NAMALWA (cell line): ENCODE measurements at regions not wholly inside any gene's neighbourhood (a gene's known extent, or its start where the extent isn't known, plus 50 kb on each side); places are given as distances from the start of the nearest gene placed in this dataset.

ENCODE experiments used
- DNase-seq: peaks from one replicate; pipeline ENCODE4 v3.0.0-alpha.2; 2015; ENCODE audit warnings: low spot score

- no peak for DNase-seq
These were observed 109.0 kb downstream of the NCOR2 start for GRCh38 chr12:124458220-124458991.

GRCh38 chr12:124457287-124458219 is 109.9 kb downstream of the NCOR2 start:
- no peak for DNase-seq

- no peak for DNase-seq
These were observed 110.7 kb downstream of the NCOR2 start for GRCh38 chr12:124456652-124457152.

DNA sequence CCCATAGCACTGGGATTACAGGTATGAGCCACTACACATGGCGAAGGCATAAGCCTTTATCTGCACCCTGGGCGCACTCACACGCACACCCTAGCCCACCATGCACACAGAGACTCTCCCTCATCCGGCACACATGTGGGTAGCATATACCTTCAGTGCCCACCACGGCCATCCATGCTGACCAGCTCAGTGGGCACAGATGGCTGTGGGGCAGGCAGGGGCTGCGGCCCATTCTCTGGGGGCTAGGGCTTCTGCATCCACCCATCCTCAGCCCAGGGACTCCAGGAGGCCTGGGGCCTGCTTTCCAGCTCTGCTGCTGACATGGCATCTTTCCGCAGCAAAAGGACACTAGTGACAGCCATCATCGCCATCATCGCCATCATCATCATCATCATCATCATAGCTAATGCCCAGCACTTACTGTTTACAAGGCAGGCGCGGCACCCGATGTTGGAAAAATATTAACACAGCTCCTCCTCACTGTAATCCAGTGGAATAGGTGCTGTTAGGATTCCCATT is 111.2 kb downstream of the NCOR2 start:
- DNase-seq: no peak

GRCh38 chr12:124455336-124455735 is 112.1 kb downstream of the NCOR2 start:
- no peak for DNase-seq

DNA sequence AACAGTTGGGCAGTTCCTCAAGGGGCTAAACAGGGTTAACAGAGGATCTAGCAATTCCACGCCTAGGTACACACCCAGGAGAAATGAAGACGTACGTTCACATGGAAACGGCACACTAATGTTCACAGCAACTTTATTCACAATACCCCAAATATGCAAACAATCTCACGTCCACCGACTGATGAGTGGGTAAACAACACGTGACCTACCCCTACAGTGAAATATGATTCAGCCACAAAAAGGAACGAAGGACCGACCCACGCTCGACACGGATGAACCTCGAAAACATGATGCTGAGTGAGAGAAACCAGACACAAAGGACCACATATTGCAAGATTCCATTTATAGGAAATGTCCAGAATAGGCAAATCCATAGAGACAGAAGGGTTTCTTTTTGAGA is 112.7 kb downstream of the NCOR2 start:
- DNase-seq: no peak

- no peak for DNase-seq
These were observed 113.1 kb downstream of the NCOR2 start for GRCh38 chr12:124454352-124454725.

GRCh38 chr12:124453419-124454351 is 113.7 kb downstream of the NCOR2 start:
- peak; percentile 82 for DNase-seq

DNA sequence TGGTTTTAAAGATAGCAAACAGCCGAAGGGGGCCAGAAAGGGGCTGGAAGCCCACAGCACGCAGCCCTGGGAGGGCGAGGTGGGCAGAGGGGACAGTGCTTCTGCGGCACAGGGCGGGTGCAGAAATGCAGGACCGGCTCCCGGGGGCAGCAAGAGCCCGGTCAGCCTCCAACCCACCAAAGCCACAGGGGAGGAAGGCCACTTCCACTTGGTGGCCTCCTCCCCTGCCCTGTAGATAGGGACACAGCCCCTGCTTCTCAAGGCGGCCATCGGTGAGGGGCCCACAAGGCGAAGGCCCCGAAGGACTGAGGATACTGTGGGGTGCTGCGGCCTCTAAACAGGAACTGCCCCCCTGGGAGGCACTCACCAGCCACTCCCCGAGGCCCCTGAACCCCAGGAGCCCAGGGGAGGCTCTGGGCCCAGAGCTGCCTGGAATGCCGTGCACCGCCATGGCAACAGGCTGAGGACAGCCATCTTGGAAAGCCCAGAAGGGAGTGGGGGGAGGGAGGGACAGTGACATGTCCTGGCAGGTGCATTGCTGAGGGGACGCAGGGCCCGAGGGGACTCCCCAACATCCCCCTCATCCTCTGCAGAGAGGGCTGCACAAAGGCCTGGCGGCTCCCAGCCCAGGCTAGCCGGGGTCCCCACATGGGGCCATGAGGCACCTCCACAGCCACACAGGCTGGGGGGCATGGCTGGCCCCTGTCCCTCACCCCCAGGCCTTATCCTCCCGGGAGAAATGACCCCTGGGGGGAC is 114.7 kb downstream of the NCOR2 start:
- DNase-seq: no peak

DNA sequence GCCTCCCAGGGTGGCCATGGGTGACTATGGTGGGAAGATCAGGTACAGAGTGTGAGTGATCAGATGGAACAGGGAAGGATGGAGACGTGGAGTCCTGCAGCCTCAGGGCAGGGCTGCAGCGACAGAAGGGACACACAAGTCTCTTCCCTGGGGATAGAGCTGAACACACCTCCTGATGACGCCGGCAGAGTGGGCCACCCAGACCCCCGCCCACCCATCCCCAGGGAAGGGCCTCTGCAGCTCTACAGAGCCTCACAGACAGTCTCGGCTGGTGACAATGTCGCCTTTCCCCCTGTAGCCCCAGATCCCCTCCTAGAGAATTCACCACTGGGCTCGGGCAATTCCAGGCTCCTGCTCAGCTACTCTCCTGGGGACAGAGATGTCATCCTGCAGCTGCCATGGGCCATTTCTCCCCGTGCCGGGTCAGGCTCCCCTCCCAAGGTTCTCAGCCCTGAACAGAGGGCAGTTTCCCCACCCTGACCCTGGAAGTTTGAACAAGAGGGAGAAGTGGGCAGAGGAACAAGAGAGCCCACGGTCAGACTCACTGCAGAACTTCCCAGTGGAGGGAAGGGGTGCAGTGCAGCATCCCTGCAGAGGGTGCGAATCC is 115.7 kb downstream of the NCOR2 start:
- DNase-seq: no peak

DNA sequence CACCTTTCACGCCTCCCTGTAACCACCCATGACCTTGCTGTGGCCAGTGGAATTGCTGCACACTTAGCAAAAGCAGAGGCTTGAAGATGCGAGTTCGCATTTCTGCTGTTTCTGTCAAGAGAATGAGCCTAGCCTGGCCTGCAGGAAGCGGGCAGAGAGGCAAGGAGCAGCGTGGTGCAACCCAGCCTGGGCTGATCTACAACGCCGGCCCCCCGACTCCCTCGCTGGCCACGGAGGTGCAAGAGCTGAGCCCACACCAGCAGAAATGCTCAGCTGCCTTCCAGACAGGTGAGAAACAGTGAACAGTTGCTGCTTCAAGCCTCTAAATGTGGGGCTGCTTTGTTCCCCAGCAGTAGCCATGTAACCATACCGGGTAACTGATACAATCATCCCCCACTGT is 116.4 kb downstream of the NCOR2 start:
- DNase-seq: no peak

DNA sequence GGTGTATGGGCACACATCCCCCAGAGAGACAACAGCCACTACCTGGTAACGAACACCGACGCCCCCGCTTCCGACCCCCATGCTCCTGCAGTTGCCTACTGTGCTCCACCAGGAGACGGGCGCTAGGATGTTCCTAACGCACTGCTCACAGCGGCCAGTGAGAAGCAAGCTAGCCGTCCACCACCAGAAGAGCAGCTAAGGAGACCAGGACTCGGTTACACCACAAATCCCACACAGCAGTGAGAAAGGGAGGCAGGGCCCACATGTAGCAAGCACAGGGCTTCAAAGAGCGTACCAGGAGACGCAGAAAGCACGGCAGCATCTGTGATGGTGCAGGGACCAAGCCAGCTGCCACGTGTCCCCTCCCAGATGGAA is 117.0 kb downstream of the NCOR2 start:
- DNase-seq: no peak

DNA sequence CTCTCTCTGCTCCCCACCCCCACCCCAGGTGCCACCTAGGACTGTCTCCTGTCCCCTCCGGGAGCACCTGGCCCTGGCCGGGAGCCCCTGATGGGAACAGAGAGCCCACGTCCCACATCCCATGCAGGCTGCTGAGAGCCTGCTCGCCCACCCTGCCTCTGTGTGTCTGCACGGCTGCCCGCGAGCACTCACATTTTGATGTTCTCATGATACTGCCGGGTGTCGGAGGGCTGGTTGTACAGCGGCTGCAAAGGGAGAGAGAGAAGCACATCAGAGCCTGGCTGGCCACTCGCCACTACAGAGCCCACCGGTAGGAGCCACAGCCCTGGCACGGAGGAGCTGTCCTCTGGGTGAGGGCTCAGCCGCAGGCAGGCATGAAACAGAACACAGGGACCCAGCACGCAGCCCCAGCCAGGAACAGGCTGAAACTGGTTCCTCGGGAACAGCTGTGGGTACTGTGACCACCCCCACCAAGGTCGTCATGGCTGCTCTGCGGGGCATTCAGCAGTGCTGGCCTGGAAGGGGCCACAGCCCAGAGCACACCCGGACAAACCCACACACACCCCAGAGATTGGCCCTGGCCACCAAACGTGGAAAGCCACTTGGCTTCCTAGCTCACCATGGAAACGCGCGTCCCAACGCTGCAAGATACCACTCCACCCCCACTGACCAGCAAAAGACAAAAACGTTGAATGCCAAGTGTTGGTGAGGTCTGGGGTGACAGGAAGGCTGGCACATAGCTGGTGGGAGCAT is 117.6 kb downstream of the NCOR2 start:
- DNase-seq: no peak

- DNase-seq: no peak
These were observed 118.3 kb downstream of the NCOR2 start for GRCh38 chr12:124448955-124449622.

- DNase-seq: no peak
These were observed 119.0 kb downstream of the NCOR2 start for GRCh38 chr12:124448241-124448954.

- no peak for DNase-seq
These were observed 121.0 kb downstream of the NCOR2 start for GRCh38 chr12:124446364-124446763.

- no peak for DNase-seq
These were observed 121.6 kb downstream of the NCOR2 start for GRCh38 chr12:124445826-124446225.

GRCh38 chr12:124445121-124445718 is 122.2 kb downstream of the NCOR2 start:
- no peak for DNase-seq
